PC-9 (cell line): ENCODE measurements at regions not wholly inside any gene's neighbourhood (a gene's known extent, or its start where the extent isn't known, plus 50 kb on each side); places are given as distances from the start of the nearest gene placed in this dataset.

Experiments
- BruUV-seq: library from RNA; stranded (reverse); fragments of 400-500 nt; replicated peaks from 2 replicates; lab custom pipeline; 2021; lab: Mats Ljungman, UMichigan
- CTCF ChIA-PET: fragments of 300-600 bp; sonication (Branson Sonifier 250); formaldehyde crosslinking; loops from one replicate; lab custom pipeline; 2022; ENCODE audit warnings: antibody characterized with exemption; lab: Charles Lee
- POLR2A ChIA-PET: fragments of 300-600 bp; sonication (Branson Sonifier 250); formaldehyde crosslinking; loops from one replicate; lab custom pipeline; 2022; ENCODE audit warnings: antibody characterized with exemption; ENCODE audit not compliant: unreplicated experiment; lab: Charles Lee
- DNase-seq, 2 experiments: peaks; one replicate each; pipeline versions ENCODE4 v3.0.0 to v3.0.0-alpha.2; 2015 to 2022; ENCODE audit warnings: mixed read lengths in 1 of 2
- H2AFZ ChIP-seq: fragments of 200-600 bp; sonication (generic); 2 replicates; pipeline ENCODE4 v1.8.1; 2017; ENCODE audit warnings: antibody characterized with exemption
- H3F3A ChIP-seq: fragments of 200-600 bp; sonication (generic); 2 replicates; pipeline ENCODE4 v1.8.1; 2017; ENCODE audit warnings: antibody characterized with exemption, mild to moderate bottlenecking, low read depth; ENCODE audit not compliant: insufficient read depth
- H3K27ac ChIP-seq: fragments of 200-600 bp; sonication (generic); 2 replicates; pipeline ENCODE4 v1.6.1; 2016; ENCODE audit warnings: mixed run types
- H3K27me3 ChIP-seq: fragments of 200-600 bp; sonication (generic); 2 replicates; pipeline ENCODE4 v1.6.1; 2016; ENCODE audit warnings: low read depth, mixed run types; ENCODE audit not compliant: insufficient read depth
- H3K36me3 ChIP-seq: fragments of 200-600 bp; sonication (generic); 2 replicates; pipeline ENCODE4 v1.6.1; 2016; ENCODE audit warnings: low read depth, mixed run types
- H3K4me1 ChIP-seq: fragments of 200-600 bp; sonication (generic); replicated peaks from 2 replicates; pipeline ENCODE4 v1.6.1; 2016; ENCODE audit warnings: mixed run types; ENCODE audit not compliant: insufficient read depth
- H3K4me2 ChIP-seq: fragments of 200-600 bp; sonication (generic); 2 replicates; pipeline ENCODE4 v1.6.1; 2017; ENCODE audit warnings: mixed run types
- H3K4me3 ChIP-seq: fragments of 200-600 bp; sonication (generic); 2 replicates; pipeline ENCODE4 v1.6.1; 2016; ENCODE audit warnings: mixed run types
- H3K79me2 ChIP-seq: fragments of 200-600 bp; sonication (generic); 2 replicates; pipeline ENCODE4 v1.6.1; 2017; ENCODE audit warnings: low read depth, mixed run types
- H3K9me2 ChIP-seq: fragments of 200-600 bp; sonication (generic); 2 replicates; pipeline ENCODE4 v1.8.1; 2017; ENCODE audit warnings: mild to moderate bottlenecking; ENCODE audit not compliant: insufficient read depth
- H3K9me3 ChIP-seq: fragments of 200-600 bp; sonication (generic); 2 replicates; pipeline ENCODE4 v1.8.1; 2016; ENCODE audit warnings: low read depth; ENCODE audit not compliant: insufficient read depth
- H4K20me1 ChIP-seq: fragments of 200-600 bp; sonication (generic); 2 replicates; pipeline ENCODE4 v1.8.1; 2017; ENCODE audit not compliant: insufficient read depth
- EZH2 ChIP-seq: fragments of 200-600 bp; sonication (generic); IDR thresholded peaks from 2 replicates; pipeline ENCODE4 v1.8.0; 2017; ENCODE audit warnings: antibody characterized with exemption, low read depth
- intact Hi-C: fragments of 100-400 bp; cut with micrococcal nuclease; formaldehyde crosslinking; loops from one replicate; pipeline ENCODE4 v1.10.0; 2022; ENCODE audit not compliant: unreplicated experiment
- TF ChIP-seq, protein P1 (sequence below): fragments of 200-600 bp; sonication (generic); conservative IDR thresholded peaks from 2 replicates; pipeline ENCODE4 v1.6.1; 2017; ENCODE audit warnings: mixed run types, antibody characterized with exemption, mild to moderate bottlenecking, moderate library complexity

- no peak overlapping the region for H2AFZ ChIP-seq
- no peak overlapping the region for H3K4me3 ChIP-seq
- H3K79me2 ChIP-seq: no peaks in the 10 kb centered on the region
- BruUV-seq: no TSS peak
- H3K36me3 ChIP-seq: no peaks in the 10 kb centered on the region
- DNase-seq: no peak
- no peak overlapping the region for H3K4me2 ChIP-seq
- peaks cover 22% of the 10 kb centered on the region for H3K27me3 ChIP-seq
- no peaks in the 10 kb centered on the region for H4K20me1 ChIP-seq
- no peaks in the 10 kb centered on the region for H3F3A ChIP-seq
- H3K9me3 ChIP-seq: no peaks in the 10 kb centered on the region
- no peaks in the 10 kb centered on the region for H3K4me1 ChIP-seq
- no peak overlapping the region for H3K27ac ChIP-seq
- CTCF ChIA-PET: no interaction called here
- H3K9me2 ChIP-seq: no peaks in the 10 kb centered on the region
- TF ChIP-seq, protein P1, sequence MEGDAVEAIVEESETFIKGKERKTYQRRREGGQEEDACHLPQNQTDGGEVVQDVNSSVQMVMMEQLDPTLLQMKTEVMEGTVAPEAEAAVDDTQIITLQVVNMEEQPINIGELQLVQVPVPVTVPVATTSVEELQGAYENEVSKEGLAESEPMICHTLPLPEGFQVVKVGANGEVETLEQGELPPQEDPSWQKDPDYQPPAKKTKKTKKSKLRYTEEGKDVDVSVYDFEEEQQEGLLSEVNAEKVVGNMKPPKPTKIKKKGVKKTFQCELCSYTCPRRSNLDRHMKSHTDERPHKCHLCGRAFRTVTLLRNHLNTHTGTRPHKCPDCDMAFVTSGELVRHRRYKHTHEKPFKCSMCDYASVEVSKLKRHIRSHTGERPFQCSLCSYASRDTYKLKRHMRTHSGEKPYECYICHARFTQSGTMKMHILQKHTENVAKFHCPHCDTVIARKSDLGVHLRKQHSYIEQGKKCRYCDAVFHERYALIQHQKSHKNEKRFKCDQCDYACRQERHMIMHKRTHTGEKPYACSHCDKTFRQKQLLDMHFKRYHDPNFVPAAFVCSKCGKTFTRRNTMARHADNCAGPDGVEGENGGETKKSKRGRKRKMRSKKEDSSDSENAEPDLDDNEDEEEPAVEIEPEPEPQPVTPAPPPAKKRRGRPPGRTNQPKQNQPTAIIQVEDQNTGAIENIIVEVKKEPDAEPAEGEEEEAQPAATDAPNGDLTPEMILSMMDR: no peak
- TF ChIP-seq EZH2: no peak
- POLR2A ChIA-PET: no interaction called here
- intact Hi-C loops: no loop called here
These were observed 361.3 kb upstream of the KLHL29 start for GRCh38 chr2:23023722-23024121.

- no peaks in the 10 kb centered on the region for H3K4me1 ChIP-seq
- no peak overlapping the region for H3K27ac ChIP-seq
- ChIA-PET POLR2A (no interaction called here), CTCF (no interaction called here)
- no peaks in the 10 kb centered on the region for H3F3A ChIP-seq
- no peaks in the 10 kb centered on the region for H3K36me3 ChIP-seq
- no TSS peak for BruUV-seq
- DNase-seq: no peak
- no peaks in the 10 kb centered on the region for H3K79me2 ChIP-seq
- H3K4me3 ChIP-seq: no peak overlapping the region
- no peaks in the 10 kb centered on the region for H4K20me1 ChIP-seq
- no peak overlapping the region for H3K4me2 ChIP-seq
- H3K27me3 ChIP-seq: peaks cover 29% of the 10 kb centered on the region
- intact Hi-C loops: no loop called here
- H3K9me3 ChIP-seq: no peaks in the 10 kb centered on the region
- no peaks in the 10 kb centered on the region for H3K9me2 ChIP-seq
- TF ChIP-seq EZH2: no peak
- TF ChIP-seq, protein P1: no peak
- no peak overlapping the region for H2AFZ ChIP-seq
These were observed 358.3 kb upstream of the KLHL29 start for GRCh38 chr2:23026671-23027070.

- Histone ChIP-seq H3F3A (no peaks in the 10 kb centered on the region), H3K9me3 (no peaks in the 10 kb centered on the region), H3K4me2 (no peak overlapping the region), H3K36me3 (no peaks in the 10 kb centered on the region), H3K27ac (no peak overlapping the region), H2AFZ (no peak overlapping the region), H3K9me2 (no peaks in the 10 kb centered on the region), H3K79me2 (no peaks in the 10 kb centered on the region), H3K4me1 (no peaks in the 10 kb centered on the region), H4K20me1 (no peaks in the 10 kb centered on the region), H3K4me3 (no peak overlapping the region), H3K27me3 (peaks cover 26% of the 10 kb centered on the region)
- DNase-seq: no peak
- intact Hi-C loops: no loop called here
- TF ChIP-seq EZH2: no peak
- TF ChIP-seq, protein P1: no peak
- no TSS peak for BruUV-seq
- POLR2A ChIA-PET: no interaction called here
- CTCF ChIA-PET: no interaction called here
These were observed 357.6 kb upstream of the KLHL29 start for GRCh38 chr2:23027396-23027795.
